Nephron (organoid): ENCODE measurements at regions not wholly inside any gene's neighbourhood (a gene's known extent, or its start where the extent isn't known, plus 50 kb on each side); places are given as distances from the start of the nearest gene placed in this dataset.

Experiments used
- H3K27ac Mint-ChIP-seq, 3 experiments: 2 replicates each; pipeline ENCODE4 v1.8.0; 2020; ENCODE audit warnings: mixed read lengths in 3 of 3, mild to moderate bottlenecking in 2 of 3, moderate library complexity in 1 of 3
- H3K27me3 Mint-ChIP-seq: 2 replicates; pipeline ENCODE4 v1.8.0; 2021; ENCODE audit warnings: low read depth, mild to moderate bottlenecking, moderate library complexity, mixed read lengths
- H3K36me3 Mint-ChIP-seq: 2 replicates; pipeline ENCODE4 v1.8.0; 2020; ENCODE audit warnings: low read depth, mixed read lengths
- H3K4me1 Mint-ChIP-seq: 2 replicates; pipeline ENCODE4 v1.8.0; 2020; ENCODE audit warnings: mixed read lengths
- H3K4me3 Mint-ChIP-seq, 3 experiments: 2 replicates each; pipeline ENCODE4 v1.8.0; 2020; ENCODE audit warnings: mild to moderate bottlenecking in 3 of 3, mixed read lengths in 3 of 3, moderate library complexity in 2 of 3
- H3K9me3 Mint-ChIP-seq: 2 replicates; pipeline ENCODE4 v1.8.0; 2020; ENCODE audit warnings: mixed read lengths
- TF ChIP-seq, protein P1 (sequence below), 3 experiments: fragments of 200-600 bp; sonication (generic); IDR thresholded peaks; one replicate each; pipeline ENCODE4 v1.5.0; 2021; ENCODE audit warnings: antibody characterized with exemption in 3 of 3; ENCODE audit not compliant: unreplicated experiment in 3 of 3

DNA sequence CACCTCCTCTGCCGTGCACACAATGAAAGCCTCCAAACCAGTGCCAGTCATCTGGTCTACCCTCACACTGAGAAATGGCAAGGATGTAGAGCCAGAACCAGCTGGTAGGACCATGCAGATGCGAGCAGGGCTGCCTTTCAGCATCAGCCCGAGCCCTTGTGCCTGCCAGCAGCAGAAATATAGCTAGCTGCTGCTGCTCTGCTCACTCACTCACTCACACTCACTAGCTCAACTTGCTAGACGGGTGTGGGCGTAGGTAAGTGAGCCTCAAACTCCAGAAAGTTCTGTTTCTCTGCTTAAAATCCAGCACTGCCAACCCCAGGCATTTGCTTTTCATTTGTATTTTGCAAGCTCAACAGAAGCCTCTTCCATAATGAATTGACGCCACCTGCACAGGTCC lies 114.0 kb downstream of the DRD1 start:
- Mint-ChIP-seq H3K4me1 (no peaks in the 10 kb centered on the region), H3K4me3 (no peak overlapping the region), H3K27ac (no peak overlapping the region), H3K27me3 (peaks cover 14% of the 10 kb centered on the region), H3K9me3 (no peaks in the 10 kb centered on the region), H3K36me3 (no peaks in the 10 kb centered on the region)
- TF ChIP-seq, protein P1, sequence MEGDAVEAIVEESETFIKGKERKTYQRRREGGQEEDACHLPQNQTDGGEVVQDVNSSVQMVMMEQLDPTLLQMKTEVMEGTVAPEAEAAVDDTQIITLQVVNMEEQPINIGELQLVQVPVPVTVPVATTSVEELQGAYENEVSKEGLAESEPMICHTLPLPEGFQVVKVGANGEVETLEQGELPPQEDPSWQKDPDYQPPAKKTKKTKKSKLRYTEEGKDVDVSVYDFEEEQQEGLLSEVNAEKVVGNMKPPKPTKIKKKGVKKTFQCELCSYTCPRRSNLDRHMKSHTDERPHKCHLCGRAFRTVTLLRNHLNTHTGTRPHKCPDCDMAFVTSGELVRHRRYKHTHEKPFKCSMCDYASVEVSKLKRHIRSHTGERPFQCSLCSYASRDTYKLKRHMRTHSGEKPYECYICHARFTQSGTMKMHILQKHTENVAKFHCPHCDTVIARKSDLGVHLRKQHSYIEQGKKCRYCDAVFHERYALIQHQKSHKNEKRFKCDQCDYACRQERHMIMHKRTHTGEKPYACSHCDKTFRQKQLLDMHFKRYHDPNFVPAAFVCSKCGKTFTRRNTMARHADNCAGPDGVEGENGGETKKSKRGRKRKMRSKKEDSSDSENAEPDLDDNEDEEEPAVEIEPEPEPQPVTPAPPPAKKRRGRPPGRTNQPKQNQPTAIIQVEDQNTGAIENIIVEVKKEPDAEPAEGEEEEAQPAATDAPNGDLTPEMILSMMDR (IDR thresholded peaks at IDR 0.05; ENCODE audit: unreplicated experiment in 3 of 3) = no peak

DNA sequence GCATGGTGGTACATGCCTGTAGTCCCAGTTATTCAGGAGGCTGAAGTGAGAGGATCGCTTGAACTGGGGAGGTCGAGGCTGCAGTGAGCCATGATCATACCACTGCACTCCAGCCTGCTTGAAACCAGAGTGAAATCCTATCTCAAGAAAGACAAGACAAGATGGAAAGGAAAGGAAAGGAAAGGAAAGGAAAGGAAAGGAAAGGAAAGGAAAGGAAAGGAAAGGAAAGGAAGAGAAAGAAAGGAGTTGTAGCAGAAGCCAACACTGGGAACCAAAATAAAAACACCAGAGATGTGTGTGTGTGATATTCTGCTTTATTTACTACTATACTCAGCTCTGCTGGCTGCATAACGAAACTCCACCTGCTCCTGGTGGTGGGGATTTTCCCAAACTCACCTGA lies 115.3 kb downstream of the DRD1 start:
- no peak overlapping the region for H3K27ac Mint-ChIP-seq
- H3K36me3 Mint-ChIP-seq = no peaks in the 10 kb centered on the region
- H3K27me3 Mint-ChIP-seq = peaks cover 14% of the 10 kb centered on the region
- TF ChIP-seq, protein P1 (IDR thresholded peaks at IDR 0.05; ENCODE audit: unreplicated experiment in 3 of 3) = no peak
- H3K9me3 Mint-ChIP-seq = no peaks in the 10 kb centered on the region
- no peaks in the 10 kb centered on the region for H3K4me1 Mint-ChIP-seq
- H3K4me3 Mint-ChIP-seq = no peak overlapping the region

DNA sequence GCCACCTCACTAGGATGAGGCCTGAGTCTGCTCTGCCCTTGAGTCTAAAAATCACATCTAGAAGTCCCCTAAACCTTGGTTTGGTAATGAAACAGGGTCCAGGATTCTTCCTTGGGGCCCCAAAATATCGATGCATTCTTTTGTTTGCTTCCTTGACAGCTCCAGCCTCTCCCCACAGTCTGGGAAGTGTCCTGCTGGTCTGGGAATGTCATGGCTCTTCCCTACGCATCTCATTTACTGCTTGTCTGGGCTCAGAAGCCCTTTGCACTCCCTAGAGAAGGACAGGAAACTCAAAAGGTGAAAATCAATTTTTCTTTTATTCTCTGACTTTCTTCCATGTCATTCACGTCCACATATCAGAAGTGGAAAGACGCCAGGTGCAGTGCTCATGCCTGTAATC lies 115.8 kb downstream of the DRD1 start:
- TF ChIP-seq, protein P1 (IDR thresholded peaks at IDR 0.05; ENCODE audit: unreplicated experiment in 3 of 3) = no peak
- Mint-ChIP-seq H3K9me3 (no peaks in the 10 kb centered on the region), H3K27ac (no peak overlapping the region), H3K27me3 (peaks cover 14% of the 10 kb centered on the region), H3K36me3 (no peaks in the 10 kb centered on the region), H3K4me1 (no peaks in the 10 kb centered on the region), H3K4me3 (no peak overlapping the region)

DNA sequence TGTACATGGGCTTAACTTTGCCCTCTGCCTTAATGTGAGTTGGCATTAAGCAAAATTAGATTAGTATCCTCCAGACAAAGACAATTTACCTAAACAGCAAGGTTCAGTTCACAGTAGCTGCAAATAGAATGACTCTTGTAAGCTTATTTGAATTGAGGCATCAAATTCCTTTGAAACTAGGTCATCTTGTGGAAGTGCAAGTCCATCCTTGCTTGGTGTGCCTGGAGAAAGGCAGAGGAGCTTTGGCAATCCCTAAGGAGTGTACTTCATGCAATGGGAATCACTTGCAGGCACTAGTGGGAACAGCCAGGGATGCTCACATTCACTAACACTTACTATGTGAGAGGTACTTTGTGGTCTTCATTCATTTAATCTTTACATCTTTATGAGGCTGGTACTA lies 118.3 kb downstream of the DRD1 start:
- Mint-ChIP-seq H3K4me1 (no peaks in the 10 kb centered on the region), H3K9me3 (no peaks in the 10 kb centered on the region), H3K36me3 (no peaks in the 10 kb centered on the region), H3K4me3 (no peak overlapping the region), H3K27ac (no peak overlapping the region), H3K27me3 (peaks cover 18% of the 10 kb centered on the region)
- TF ChIP-seq, protein P1 (IDR thresholded peaks at IDR 0.05; ENCODE audit: unreplicated experiment in 3 of 3) = no peak

DNA sequence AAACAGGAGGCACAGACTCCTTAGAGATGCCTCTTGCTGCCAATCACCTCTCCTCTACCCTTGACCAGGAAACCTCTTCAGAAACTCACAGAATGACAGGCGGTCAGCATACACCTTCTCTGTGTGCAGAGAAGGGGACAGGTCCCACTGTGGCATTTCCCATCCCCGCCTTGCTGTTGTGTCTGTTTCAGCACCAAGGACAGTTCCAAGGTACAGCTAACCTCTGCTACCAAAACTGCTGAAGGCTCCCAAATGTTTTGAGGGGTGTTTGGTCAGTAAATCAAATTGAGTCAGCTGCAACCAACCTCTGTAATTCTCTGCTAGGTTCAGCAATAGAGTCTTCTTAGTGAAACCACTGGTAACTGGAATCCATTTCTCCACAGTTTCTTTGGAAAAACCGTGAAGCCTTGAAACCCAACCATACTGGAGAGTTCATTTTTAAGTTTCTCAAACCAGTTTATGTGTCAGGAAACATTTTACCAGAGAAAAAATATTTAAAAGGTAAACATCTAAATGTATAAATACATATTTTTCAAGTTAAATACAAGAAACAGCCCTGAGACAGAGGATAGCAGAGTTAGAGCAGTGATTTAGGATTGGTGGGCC lies 122.0 kb downstream of the DRD1 start:
- no peaks in the 10 kb centered on the region for H3K9me3 Mint-ChIP-seq
- H3K27ac Mint-ChIP-seq = no peak overlapping the region
- H3K4me3 Mint-ChIP-seq = no peak overlapping the region
- no peaks in the 10 kb centered on the region for H3K36me3 Mint-ChIP-seq
- H3K4me1 Mint-ChIP-seq = no peaks in the 10 kb centered on the region
- TF ChIP-seq, protein P1 (IDR thresholded peaks at IDR 0.05; ENCODE audit: unreplicated experiment in 3 of 3) = no peak
- H3K27me3 Mint-ChIP-seq = peaks cover 10% of the 10 kb centered on the region

DNA sequence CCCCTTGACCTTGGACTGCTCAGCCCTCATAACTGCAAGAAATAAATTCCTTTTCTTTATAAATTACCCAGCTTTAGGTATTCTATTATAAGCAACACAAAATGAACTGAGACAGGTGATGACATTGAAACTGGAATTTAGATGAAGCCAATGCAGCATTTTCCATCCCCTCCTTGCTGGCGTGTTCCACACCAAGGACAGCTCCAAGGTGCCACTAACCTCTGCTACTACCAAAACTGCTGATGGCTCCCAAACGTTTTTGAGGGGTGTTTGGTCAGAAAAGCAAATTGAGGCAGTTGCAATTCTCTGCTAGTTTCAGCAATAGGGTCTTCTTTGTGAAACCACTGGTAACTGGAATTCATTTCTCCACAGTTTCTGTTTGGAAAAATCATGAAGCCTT lies 124.8 kb downstream of the DRD1 start:
- Mint-ChIP-seq H3K4me1 (no peaks in the 10 kb centered on the region), H3K4me3 (no peak overlapping the region), H3K27ac (no peak overlapping the region), H3K27me3 (peaks cover 21% of the 10 kb centered on the region), H3K9me3 (no peaks in the 10 kb centered on the region), H3K36me3 (no peaks in the 10 kb centered on the region)
- TF ChIP-seq, protein P1 (IDR thresholded peaks at IDR 0.05; ENCODE audit: unreplicated experiment in 3 of 3) = no peak
